Astrocyte (in vitro differentiated cells and primary cell): ENCODE measurements at regions not wholly inside any gene's neighbourhood (a gene's known extent, or its start where the extent isn't known, plus 50 kb on each side); places are given as distances from the start of the nearest gene placed in this dataset.

Experiments
- CTCF ChIP-seq: IDR thresholded peaks from 2 replicates; pipeline ENCODE4 v1.5.1; 2011; ENCODE audit warnings: low read depth, mild to moderate bottlenecking, inconsistent platforms, low read length, moderate library complexity; ENCODE audit not compliant: insufficient read depth
- EZH2 ChIP-seq: IDR thresholded peaks from 2 replicates; pipeline ENCODE4 v1.6.1; 2012; ENCODE audit warnings: mild to moderate bottlenecking, low read length, inconsistent platforms; ENCODE audit not compliant: insufficient read depth

- TF ChIP-seq CTCF (no peak), EZH2 (no peak)
Measured at GRCh38 chr6:71034563-71035345, 77.9 kb upstream of the B3GAT2 start.
